Hepatocyte (in vitro differentiated cells): ENCODE measurements at regions not wholly inside any gene's neighbourhood (a gene's known extent, or its start where the extent isn't known, plus 50 kb on each side); places are given as distances from the start of the nearest gene placed in this dataset.

ENCODE experiments used
- CTCF ChIP-seq: fragments of 200-600 bp; sonication (generic); IDR thresholded peaks from 2 replicates; pipeline ENCODE4 v1.5.1; 2016; ENCODE audit warnings: antibody characterized with exemption, mild to moderate bottlenecking; ENCODE audit not compliant: poor library complexity
- EZH2 ChIP-seq: fragments of 200-600 bp; sonication (generic); IDR thresholded peaks from 2 replicates; pipeline ENCODE4 v1.6.1; 2016; ENCODE audit warnings: antibody characterized with exemption, mild to moderate bottlenecking, borderline replicate concordance
- EZH2phosphoT487 ChIP-seq: fragments of 200-600 bp; sonication (generic); IDR thresholded peaks from one replicate; pipeline ENCODE4 v1.6.1; 2018; ENCODE audit warnings: antibody characterized with exemption, mild to moderate bottlenecking, low read depth, moderate library complexity; ENCODE audit not compliant: unreplicated experiment, severe bottlenecking

GRCh38 chr5:34536699-34537098 lies 119.4 kb upstream of the RAI14 start:
- TF ChIP-seq CTCF (no peak), EZH2 (no peak), EZH2phosphoT487 (no peak)
